Inflammatory macrophage treated with lipopolysaccharide for 4 hours (primary cell): ENCODE measurements at regions not wholly inside any gene's neighbourhood (a gene's known extent, or its start where the extent isn't known, plus 50 kb on each side); places are given as distances from the start of the nearest gene placed in this dataset.

Experiments used
- DNase-seq: peaks from one replicate; pipeline ENCODE4 v3.0.0-alpha.2; 2020

DNA sequence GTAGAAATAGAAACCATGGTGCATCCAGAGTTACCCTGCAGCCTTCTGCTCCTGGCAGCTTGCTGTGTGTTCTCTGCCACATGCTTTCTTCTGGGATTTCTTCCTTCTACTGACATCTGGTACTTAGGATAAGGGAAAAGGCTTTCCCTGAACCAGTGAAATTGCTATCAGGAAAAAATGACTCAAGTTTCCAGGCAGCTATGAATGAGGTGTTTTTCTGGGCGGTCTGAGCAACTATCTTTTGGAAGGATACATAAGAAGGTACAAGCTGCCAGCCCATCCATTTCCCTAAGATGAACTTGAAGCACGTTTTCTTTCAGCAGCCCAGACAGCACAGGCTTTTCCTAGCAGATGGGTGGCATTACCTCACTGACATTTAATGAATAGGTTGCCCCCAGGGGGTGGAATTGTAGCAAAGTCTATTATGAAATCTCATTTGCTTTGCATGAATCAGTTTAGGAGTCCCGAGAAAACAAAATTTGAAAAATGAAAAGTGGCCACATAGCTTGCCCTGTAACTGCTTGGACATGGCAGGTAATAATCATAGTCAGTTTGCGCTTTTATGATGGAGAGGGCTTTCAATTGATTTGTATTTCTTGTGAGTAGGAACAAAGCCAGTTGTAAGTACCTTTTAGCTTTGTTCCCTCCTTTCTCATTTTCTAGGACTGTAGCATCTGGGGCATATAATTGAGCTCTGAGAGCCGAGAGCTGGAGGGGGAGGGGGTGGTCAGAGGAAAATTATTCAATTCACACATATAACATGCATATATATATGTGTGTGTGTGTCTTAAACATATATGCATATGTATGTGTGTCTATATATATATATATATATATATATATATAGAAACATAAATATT is 108.5 kb downstream of the C9orf152 start:
- DNase-seq: no peak

DNA sequence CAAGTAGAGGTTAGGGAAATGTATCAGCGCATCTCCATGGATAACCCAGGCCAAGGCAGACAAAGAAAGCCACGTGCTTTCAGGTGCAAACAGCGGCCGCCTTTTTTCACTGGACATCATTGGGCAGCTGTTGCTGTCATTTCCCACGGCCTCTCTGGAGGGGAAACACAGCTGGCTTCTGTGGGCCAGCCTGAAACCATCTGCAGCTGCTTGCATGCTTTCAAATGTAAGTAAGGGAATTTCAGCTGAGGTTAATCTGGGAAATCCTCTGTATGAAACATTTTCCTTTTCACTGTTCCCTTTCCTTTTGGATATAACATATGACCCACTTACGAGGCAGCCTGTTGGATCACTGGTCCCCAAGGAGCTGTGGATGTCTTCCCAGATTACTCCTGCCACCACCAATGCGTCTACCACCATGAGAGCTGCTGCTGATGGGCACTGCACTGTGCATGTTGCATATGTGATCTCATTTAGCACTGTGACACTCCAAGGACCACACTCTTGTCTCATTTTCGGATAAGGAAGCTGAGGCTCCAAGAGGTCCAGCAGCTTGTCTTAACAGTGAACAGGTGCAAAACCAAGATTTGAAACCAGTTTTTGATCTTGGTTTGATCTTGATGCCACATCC is 106.3 kb downstream of the C9orf152 start:
- DNase-seq: no peak

DNA sequence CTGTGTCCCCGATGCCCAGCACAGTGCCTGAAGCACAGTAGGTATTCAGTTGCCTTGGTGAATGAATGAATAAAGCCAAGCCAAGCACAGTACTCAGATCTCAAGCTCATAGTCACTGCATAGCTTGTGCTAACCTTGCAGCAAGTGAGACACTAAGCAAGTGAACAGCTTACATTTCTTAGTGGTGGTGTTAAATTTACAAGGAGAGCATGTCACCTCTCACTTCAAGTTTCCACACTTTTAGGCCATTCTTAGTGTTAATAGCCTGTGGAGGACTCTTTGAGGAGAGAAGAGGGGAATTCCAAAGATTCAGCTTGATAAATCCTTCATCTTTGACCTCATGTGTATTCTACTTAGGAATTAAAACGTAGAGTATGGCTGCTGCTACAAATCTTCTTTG is 104.7 kb downstream of the C9orf152 start:
- DNase-seq: no peak

DNA sequence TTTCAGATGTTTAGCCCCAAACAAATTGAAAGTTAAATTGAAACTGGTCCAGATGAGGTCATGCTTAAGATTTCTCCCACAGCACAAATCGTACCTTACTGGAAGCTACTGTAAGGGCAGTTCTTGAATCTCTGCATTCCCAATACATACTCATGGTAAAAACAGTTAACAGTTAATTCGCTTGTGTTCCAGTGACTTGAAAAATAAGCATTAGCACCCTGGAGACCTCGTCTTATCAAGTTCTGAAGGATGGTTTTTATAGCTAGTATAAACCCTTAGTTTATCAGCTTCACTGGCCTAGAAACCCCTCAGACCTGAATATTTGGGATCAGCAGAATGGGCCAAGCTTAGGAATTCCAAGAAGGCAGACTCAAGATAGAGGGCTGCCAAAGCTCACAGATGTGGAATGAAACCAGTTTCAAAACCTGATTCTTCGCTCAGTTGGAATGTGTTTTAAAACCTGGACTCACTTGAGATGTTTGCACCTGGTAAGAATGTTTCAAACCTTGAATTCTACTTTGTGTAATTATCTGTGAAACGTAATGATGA is 103.6 kb downstream of the C9orf152 start:
- DNase-seq: peak; percentile 26

DNA sequence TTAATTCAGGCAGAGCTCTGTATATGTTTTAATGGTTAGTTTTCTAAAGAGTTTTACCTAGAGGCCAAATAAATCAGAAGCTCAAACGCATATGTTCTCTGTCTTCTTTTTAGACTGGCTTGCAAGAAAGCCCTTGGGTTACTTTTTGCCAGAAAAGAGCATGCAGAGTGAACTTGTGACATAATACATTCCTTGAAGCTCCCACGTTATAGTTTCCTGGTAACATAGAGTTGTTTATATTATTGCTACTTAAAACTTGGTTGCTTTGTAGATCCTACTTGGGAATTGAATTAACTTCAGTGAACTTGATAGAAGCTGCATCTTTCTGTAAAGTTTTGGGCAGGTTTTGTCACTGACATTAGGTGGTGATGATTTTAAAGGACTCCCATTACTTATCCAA is 102.9 kb downstream of the C9orf152 start:
- DNase-seq: no peak

DNA sequence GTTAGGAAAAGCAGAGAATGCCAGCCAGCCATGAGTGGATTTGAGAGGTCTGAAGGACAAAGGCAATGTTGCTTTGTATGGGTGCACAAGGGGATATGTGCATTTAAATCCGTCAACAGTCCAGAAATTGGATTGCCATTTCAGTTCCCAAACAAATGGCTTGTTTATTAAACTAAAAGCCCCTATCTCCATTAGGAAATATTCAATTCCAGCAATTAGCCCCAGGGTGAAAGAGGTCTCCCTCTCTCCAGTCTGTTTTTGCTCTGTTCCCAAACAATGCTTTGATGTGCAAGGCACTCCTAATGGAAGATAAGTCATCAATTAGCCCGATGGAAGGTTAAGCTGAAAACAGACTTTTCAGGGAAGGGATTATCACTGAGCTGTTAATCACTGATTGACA is 101.3 kb downstream of the C9orf152 start:
- DNase-seq: no peak

DNA sequence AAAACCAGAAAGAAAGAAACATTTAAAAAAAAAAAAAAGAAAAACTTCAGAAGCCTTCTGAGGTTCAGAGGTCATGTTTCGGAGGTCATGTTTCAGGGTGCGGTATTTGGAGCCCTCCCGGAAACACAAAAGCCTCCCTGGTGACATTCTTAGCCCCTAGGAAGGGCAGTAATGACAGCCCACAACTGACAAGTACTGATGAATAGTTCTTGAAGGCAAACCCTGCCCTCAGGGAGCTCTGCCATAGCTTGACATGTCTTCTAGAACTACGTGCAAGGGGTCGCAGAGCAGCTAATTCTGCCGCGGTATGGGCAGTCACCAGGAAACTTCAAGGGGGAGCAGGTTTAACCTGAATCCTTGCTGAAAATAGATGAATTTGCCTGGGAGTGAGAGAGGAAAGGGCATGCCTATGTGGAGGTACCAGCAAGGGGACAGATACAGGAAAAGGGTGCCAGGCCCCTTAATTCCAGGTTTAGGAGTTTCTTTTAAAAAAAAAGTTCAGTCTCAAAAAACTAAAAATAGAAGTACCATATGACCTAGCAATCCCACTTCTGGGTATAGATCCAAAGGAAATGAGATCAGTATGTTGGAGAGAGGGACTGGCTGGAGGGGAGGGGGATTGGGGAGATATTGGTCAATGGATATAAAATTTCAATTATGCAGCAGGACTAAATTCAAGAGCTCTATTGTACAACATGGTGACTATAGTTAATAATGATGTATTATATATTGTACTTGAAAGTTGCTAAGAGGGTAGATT is 98.4 kb downstream of the C9orf152 start:
- no peak for DNase-seq

DNA sequence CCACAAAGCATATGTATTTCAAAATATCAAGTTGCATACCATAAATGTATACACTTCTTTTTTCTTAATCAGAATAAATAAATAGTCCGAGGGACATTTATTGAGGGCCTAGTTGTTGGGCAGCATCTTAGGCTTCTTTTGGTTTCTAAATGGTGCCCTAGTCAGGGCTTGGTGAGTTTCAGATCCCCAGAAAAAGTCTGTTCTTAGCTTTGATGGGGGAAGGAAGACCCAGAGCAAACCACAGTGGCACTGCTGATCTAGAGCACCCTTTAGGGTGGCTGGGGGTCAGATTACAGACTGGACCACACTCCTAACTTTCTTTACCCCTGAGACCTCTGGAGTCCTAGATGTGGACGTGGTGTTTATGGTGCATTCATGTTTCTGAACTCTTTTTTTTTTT is 97.8 kb downstream of the C9orf152 start:
- peak; percentile 40 for DNase-seq

DNA sequence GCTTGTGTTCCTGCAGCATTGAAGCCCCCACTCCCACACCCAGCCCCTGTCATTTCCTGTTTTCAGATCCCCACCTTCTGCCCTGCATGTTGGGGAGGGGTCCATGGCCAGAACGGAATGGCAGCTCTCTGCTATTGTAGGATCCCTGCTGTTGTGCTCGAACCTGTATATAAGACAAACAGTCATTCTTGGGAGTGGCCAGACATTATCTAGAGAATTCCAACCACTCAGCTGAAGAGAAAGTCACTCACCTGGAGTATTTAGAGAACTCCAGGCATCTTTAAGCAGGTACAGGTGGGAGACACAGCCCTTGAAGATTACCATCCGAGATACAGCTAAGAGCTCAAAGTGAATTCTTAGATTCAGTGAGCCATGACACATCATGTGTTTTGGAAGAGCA is 96.1 kb downstream of the C9orf152 start:
- DNase-seq: no peak

DNA sequence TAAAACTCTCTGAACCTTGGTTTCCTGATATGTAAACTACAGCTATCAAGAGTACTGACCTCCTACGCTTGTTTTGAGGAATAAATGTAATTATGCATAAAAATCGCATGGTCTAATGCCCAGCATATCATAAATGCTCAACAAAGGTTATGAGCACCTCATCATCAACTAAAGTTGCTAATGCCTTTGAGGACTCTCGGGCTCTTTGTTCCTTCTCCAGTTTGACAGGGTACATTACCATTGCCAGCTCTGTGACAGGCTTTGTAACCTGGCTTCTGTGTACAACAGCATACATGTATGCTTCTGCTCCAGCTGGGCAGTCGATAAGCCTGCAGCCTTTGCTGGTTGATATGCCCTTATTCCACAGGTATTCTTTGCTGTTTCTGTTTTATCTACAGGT is 95.2 kb downstream of the C9orf152 start:
- no peak for DNase-seq

DNA sequence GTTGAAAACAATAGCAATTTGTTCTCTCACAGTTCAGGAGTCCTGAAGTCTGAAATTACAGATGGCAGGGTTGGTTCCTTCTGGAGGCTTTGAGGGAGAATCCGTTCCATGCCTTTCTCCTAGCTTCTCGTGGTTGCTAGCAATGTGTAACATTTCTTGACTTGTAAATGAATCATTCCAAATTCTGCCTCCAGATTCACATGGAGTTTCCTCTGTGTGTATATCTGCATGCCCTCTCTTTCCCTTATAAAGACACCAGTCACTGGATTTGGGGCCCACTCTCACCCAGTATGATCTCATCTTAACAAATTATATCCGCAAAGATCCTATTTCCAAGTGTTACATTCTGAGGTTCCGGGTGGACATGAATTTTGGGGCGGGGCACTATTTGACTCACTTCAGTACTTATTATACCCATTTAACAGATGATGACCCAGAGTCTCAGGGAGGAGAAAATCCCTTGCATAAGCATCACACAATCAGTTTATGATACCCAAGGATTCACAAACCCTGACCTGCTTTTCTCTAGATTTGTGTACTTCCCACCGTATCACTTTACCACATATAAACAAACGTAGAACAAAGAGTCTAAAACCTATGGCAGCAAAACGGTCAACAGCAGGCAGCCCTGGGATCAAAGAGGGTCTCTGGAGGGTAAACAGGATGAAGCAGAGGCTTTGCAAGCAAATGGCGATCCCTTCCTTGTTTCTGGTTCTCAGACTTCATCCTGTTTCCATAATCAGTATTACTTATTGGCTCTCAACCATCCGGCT is 93.7 kb downstream of the C9orf152 start:
- peak; percentile 42 for DNase-seq

DNA sequence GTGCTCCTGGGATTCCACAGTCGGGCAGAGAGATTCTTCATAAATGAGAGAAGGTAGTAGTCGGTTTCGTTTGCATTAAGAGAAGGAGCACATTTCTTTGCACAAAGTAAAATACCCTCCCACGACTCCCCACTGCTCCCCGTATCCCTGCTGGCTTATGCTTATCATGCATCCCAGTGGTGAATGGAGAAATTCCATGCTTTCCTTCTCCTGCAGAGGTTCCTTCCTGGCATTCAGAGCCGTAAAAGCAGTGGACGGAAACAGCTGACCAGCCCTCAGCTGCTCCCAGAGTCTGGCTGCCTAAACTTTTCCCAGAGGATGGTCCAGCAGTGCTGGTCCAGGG is 93.1 kb downstream of the C9orf152 start:
- no peak for DNase-seq

DNA sequence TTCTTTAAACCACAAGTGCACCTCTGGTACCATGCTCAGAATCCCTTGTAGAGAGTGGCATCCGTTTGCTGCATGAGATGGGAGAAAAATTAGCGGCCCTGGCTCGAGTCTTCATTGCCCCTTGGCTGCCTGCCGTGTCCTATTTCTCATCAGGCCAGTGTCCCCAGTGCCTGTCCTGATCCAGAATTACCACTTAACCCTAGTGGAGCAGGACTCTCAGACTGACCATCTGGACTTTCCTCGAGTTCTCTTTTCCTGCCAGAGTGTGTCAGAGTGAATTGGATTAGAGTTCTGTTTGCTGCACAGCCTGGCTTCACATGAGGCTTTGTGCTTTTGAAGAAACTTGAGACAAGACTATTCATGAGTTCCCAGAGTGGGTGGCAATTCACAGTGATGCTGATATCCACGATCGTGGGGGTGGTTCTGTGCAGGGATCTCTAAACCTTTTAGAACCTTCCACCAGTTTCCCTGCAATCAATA is 92.6 kb downstream of the C9orf152 start:
- DNase-seq: no peak

DNA sequence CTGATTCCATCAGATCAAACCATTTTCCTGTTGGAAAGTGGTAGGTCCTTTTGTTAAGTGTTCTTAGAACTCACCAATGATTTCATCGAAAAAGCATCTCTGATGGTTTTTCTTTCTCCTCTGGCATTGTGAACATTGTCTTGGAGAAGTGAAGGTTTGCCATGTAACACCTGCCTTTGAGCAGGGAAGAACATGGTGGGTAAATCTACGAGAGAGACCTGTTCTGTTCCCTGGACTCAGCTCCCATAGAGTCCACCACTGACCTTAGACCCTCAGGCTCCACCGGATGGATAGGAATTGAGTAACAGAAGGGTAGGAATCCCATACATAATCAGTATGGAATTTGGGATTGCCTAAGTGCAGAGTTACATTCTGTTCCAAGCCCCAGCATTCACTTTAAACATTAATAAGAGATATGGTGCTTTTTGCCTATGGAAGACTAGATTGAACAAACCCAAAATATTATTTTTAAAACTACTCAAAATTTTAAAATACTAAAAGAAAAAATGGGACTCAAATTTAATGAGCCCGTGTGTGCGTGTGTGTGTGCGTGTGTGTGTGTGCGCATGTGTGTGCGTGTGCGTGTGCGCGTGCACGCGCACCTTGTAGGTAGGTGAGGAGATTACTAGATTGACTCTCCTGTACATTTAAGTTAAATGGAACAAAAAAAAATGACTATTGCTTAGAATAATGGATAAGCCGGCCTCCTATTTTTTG is 92.0 kb downstream of the C9orf152 start:
- no peak for DNase-seq

DNA sequence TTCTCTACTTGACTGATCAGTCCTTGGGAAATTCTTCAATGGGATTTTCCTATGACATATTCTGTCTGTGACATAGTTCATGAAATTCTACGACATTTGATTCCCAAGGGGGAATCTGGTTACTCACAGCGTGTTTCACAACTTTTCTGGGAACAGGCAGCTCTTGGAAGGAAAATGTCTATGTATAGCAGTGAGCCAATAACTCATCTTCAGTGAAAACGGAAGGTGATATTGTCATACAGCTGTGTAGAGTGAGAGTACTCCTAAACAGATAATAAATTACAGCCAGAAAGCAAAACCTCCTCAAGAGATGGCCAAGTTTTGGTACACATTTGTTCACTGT is 91.4 kb downstream of the C9orf152 start:
- peak; percentile 90 for DNase-seq

DNA sequence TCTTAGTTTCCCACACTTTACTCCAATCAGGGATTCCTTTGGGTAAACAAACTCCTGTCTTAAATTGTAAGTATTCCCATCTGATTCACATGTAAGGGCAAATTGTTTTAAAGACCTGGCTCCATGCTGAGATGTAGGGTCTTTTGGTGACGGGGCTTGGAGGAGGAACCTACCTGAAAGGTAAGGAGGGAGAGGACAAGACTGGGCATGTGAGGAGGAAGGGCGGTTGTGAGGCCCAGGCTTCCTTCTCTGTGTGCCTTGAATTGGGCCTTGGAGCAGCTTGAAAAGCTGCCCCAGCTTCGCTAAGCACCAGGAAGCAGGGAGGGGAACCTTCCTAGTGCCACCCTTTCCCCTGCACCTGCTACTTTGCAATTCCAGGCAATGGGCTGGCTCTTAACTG is 86.8 kb downstream of the C9orf152 start:
- DNase-seq: no peak

DNA sequence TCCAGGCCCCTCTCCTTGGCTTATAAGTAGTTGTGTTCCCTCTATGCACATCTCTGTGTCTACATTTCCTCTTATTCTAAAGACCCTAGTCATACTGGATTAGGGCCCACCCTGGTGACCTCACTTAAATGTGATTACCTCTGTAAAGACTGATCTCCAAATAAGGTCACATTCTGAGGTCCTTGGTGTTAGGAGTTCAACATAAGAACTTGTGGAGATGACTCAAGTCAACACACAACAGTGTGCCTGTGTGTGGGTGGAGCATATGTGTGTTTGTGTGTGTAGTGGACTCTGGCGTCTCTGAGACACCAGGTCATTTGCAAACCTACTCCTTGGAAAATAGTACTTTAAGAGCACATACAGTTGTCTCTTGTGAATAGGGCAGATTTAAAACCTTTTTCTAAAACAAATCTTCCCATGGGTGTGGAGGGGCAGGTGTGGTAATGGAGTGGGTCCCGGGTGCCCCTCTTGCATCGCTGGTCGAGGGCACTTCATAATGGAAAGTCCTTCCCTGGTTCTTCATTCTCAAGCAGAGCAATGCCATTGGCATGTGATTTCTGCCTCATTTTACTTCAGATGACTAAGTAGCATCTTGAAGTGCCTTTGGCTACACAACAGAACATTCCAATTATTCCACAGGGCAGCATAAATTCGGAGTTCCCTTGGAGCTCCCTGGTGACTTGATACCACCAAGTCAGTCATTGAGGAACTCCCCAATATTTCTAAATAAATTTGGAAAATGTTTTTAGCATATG is 84.4 kb downstream of the C9orf152 start:
- peak; percentile 57 for DNase-seq

DNA sequence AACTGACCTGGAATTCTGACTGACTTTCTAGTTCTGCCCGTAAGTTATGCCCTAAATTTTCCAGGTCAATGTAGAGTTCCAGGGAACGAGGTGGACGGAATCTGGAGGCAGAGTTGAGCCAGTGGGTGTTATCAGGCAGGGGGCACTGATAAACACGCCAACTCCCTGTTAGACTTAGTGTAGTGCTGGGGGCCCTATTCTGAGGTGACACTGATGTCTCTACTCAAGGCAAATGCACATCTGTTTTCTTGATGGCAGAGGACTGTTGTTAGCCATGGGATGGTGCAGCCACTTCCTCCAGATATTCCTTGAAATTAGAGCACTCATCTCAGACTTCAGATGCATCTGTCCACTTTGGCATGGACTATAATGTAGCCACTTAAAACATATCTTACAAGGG is 83.5 kb downstream of the C9orf152 start:
- DNase-seq: no peak

DNA sequence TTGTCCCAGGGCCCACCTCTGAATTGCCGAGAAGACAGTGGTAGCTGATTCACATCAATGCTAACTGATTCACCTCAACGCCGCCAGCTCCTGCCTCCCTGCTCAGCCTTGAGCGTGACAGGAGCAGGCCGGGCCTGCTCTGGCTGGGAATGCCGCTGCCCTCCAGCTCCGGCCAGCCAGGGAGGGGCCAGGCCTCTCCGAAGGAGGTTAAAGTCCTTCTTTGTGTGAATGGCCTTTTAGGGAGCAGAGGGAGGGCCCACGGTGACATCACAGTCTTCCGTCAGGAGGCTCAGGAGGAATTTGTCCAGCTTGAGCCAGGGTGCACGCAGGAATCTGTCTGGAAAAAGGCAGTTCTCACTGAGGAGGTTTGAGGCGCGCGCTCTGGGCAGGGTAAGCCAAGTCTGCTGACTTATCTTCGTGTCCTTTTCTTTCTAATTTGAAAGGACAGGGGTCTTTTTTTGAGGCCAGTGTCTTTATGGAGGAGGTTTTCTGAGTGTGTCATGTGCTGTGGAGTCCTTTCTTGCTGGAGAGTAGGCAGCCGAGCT is 82.7 kb downstream of the C9orf152 start:
- no peak for DNase-seq

DNA sequence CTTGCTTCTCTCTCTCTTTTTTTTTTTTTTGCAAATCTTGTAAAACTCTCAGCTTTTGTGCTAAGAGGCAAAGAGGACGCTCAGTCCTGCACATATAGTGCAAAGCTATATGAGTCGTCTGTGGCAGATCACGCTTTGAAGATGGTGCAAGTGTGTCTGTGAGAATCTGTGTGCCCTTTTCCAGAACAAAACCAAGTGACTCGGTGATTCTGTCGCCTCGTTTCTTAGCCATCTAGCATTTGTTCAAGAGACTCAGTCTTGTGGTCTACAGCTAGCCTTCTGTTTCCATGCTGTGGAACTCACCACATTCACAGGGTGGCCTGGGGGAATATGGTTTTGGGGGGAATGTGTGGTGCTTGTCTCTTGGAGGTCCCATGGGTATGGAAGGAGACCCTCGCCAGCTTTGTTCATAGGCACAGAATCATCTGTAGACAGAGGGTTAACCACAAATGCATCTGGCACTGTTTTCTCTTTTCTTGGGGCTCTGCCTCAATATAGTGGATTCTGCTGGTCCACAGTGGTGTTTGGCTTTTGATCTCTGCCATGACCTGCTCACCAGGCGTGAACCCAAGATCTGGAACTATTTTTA is 82.1 kb downstream of the C9orf152 start:
- no peak for DNase-seq

DNA sequence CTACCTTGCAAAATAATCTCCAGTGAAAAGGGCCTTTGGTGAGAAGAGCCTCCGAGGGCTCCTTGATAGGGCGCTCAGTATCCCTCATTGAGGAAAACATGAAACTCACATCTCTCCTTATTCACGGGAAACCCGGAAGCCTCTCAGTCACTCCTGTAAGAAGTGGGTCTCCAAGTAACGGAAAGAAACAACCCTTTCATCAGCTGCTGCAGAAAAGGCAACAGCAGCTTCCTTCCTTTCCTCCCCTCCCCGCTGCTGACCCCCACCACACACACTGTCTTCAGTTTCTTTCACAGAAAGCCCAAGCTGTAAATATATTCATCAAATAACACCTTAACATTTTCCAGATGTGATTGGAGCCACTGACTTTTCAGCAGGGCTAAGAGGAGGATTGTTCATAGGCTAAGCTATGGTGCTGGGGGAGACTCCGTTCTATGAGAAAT is 81.4 kb downstream of the C9orf152 start:
- no peak for DNase-seq
